ENCODE measurements at regions not wholly inside any gene's neighbourhood (a gene's known extent, or its start where the extent isn't known, plus 50 kb on each side); places are given as distances from the start of the nearest gene placed in this dataset.

DNA sequence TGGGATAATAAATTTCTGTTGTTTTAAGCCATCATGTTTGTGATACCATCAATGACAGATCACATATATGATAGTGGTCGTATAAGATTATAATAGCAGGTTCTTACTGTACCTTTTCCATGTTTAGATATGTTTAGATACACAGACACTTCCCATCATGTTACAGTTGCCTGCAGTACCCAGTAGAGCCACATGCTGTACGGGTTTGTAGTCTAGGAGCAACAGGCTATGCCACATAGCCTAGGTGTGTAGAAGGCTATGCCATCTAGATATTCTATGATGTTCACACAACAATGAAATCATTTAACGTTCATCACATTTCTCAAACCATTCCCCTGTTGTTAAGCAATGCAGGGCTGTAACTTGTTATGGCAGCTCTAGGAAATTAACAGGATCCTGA is 132.9 kb upstream of the SH3BP4 start:
- H3K4me3 ChIP-seq (ENCODE audit: low read length, poor library complexity, severe bottlenecking), result no peak overlapping the region
- no peak overlapping the region for H2AFZ ChIP-seq (ENCODE audit: low read length)
- no peaks in the 10 kb centered on the region for H3K9me3 ChIP-seq (ENCODE audit: insufficient read depth, low read depth, low read length)
- H3K79me2 ChIP-seq (ENCODE audit: insufficient read depth, low read length), result no peaks in the 10 kb centered on the region
- H4K20me1 ChIP-seq (ENCODE audit: insufficient read depth, low read length, poor library complexity, severe bottlenecking), result no peaks in the 10 kb centered on the region
- no peaks in the 10 kb centered on the region for H3K27me3 ChIP-seq (ENCODE audit: insufficient read depth, low read length, poor library complexity, severe bottlenecking)
- no peak overlapping the region for H3K4me2 ChIP-seq (ENCODE audit: low read depth, low read length, poor library complexity, severe bottlenecking)
- H3K36me3 ChIP-seq (ENCODE audit: insufficient read depth, low read length), result no peaks in the 10 kb centered on the region
- H3F3A ChIP-seq (ENCODE audit: low read depth), result no peaks in the 10 kb centered on the region
- H3K4me1 ChIP-seq (ENCODE audit: insufficient read depth, low read length, poor library complexity, severe bottlenecking), result no peaks in the 10 kb centered on the region
- no peak overlapping the region for H3K9ac ChIP-seq (ENCODE audit: low read depth, low read length, poor library complexity, severe bottlenecking)
- TF ChIP-seq, protein P1, sequence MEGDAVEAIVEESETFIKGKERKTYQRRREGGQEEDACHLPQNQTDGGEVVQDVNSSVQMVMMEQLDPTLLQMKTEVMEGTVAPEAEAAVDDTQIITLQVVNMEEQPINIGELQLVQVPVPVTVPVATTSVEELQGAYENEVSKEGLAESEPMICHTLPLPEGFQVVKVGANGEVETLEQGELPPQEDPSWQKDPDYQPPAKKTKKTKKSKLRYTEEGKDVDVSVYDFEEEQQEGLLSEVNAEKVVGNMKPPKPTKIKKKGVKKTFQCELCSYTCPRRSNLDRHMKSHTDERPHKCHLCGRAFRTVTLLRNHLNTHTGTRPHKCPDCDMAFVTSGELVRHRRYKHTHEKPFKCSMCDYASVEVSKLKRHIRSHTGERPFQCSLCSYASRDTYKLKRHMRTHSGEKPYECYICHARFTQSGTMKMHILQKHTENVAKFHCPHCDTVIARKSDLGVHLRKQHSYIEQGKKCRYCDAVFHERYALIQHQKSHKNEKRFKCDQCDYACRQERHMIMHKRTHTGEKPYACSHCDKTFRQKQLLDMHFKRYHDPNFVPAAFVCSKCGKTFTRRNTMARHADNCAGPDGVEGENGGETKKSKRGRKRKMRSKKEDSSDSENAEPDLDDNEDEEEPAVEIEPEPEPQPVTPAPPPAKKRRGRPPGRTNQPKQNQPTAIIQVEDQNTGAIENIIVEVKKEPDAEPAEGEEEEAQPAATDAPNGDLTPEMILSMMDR (conservative IDR thresholded peaks at IDR 0.05; ENCODE audit: low read length), result no peak; the same call in 1 of the 2 replicates
- no peak for TF ChIP-seq EZH2phosphoT487 (IDR thresholded peaks at IDR 0.05; ENCODE audit: borderline replicate concordance)
- no peaks in the 10 kb centered on the region for H3K9me2 ChIP-seq (replicated peaks; ENCODE audit: low read depth, low read length)

DNA sequence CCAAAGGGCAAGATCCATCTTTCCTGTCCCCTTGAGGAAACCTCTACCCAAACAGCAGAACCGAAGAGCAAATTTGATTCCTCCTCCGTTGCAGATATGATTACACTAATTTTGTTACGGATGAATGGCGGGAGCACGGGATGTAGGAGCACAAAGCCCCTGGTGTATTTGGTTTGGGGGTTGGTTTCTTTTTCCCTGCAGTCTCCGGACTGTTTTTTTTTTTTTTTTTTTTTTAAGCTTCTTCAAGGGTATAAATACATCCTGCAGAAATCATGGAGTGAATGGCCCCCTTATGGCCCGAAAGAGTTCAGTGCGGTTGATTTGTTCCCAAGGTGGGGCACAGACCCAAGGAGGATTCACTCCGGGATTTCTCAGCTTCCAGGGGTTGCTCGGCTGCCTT is 135.3 kb upstream of the SH3BP4 start:
- H3K9me3 ChIP-seq (ENCODE audit: insufficient read depth, low read depth, low read length), result no peaks in the 10 kb centered on the region
- no peak for TF ChIP-seq EZH2phosphoT487 (IDR thresholded peaks at IDR 0.05; ENCODE audit: borderline replicate concordance)
- TF ChIP-seq, protein P1 (conservative IDR thresholded peaks at IDR 0.05; ENCODE audit: low read length), result no peak
- no peaks in the 10 kb centered on the region for H3K27me3 ChIP-seq (ENCODE audit: insufficient read depth, low read length, poor library complexity, severe bottlenecking)
- no peaks in the 10 kb centered on the region for H3K79me2 ChIP-seq (ENCODE audit: insufficient read depth, low read length)
- no peak overlapping the region for H3K4me2 ChIP-seq (ENCODE audit: low read depth, low read length, poor library complexity, severe bottlenecking)
- H3F3A ChIP-seq (ENCODE audit: low read depth), result no peaks in the 10 kb centered on the region
- H2AFZ ChIP-seq (ENCODE audit: low read length), result no peak overlapping the region
- H3K9ac ChIP-seq (ENCODE audit: low read depth, low read length, poor library complexity, severe bottlenecking), result no peak overlapping the region
- H3K4me3 ChIP-seq (ENCODE audit: low read length, poor library complexity, severe bottlenecking), result no peak overlapping the region
- H3K36me3 ChIP-seq (ENCODE audit: insufficient read depth, low read length), result no peaks in the 10 kb centered on the region
- H3K9me2 ChIP-seq (replicated peaks; ENCODE audit: low read depth, low read length), result no peaks in the 10 kb centered on the region
- H3K4me1 ChIP-seq (ENCODE audit: insufficient read depth, low read length, poor library complexity, severe bottlenecking), result no peaks in the 10 kb centered on the region
- no peaks in the 10 kb centered on the region for H4K20me1 ChIP-seq (ENCODE audit: insufficient read depth, low read length, poor library complexity, severe bottlenecking)

DNA sequence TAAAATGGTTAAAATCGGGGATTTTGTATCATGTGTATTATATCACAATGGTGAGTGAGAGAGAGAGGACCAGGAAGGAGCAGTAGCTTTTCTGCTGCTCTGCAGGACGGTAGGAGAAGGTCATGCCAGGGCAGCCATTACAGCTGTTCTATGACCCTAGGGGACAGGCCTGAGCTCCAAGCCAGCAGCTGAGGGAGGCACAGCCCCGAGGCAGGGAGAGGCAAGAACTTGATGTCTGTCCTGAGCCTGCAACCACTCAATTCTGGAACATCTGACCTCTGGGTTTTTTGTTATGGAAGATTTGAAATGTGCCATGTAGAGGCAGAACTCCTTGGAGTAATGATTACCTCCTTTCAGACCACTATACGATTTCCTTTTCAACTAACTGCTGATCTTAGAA is 135.8 kb upstream of the SH3BP4 start:
- H2AFZ ChIP-seq (ENCODE audit: low read length), result no peak overlapping the region
- no peak overlapping the region for H3K4me3 ChIP-seq (ENCODE audit: low read length, poor library complexity, severe bottlenecking)
- H3K4me2 ChIP-seq (ENCODE audit: low read depth, low read length, poor library complexity, severe bottlenecking), result no peak overlapping the region
- H3F3A ChIP-seq (ENCODE audit: low read depth), result no peaks in the 10 kb centered on the region
- no peak overlapping the region for H3K9ac ChIP-seq (ENCODE audit: low read depth, low read length, poor library complexity, severe bottlenecking)
- H3K9me3 ChIP-seq (ENCODE audit: insufficient read depth, low read depth, low read length), result no peaks in the 10 kb centered on the region
- no peaks in the 10 kb centered on the region for H3K36me3 ChIP-seq (ENCODE audit: insufficient read depth, low read length)
- no peaks in the 10 kb centered on the region for H4K20me1 ChIP-seq (ENCODE audit: insufficient read depth, low read length, poor library complexity, severe bottlenecking)
- no peaks in the 10 kb centered on the region for H3K79me2 ChIP-seq (ENCODE audit: insufficient read depth, low read length)
- no peaks in the 10 kb centered on the region for H3K4me1 ChIP-seq (ENCODE audit: insufficient read depth, low read length, poor library complexity, severe bottlenecking)
- no peaks in the 10 kb centered on the region for H3K27me3 ChIP-seq (ENCODE audit: insufficient read depth, low read length, poor library complexity, severe bottlenecking)
- TF ChIP-seq, protein P1 (conservative IDR thresholded peaks at IDR 0.05; ENCODE audit: low read length), result no peak
- TF ChIP-seq EZH2phosphoT487 (IDR thresholded peaks at IDR 0.05; ENCODE audit: borderline replicate concordance), result no peak
- H3K9me2 ChIP-seq (replicated peaks; ENCODE audit: low read depth, low read length), result no peaks in the 10 kb centered on the region

Data from Loucy (cell line).